ENCODE measurements at regions not wholly inside any gene's neighbourhood (a gene's known extent, or its start where the extent isn't known, plus 50 kb on each side); places are given as distances from the start of the nearest gene placed in this dataset.

DNA sequence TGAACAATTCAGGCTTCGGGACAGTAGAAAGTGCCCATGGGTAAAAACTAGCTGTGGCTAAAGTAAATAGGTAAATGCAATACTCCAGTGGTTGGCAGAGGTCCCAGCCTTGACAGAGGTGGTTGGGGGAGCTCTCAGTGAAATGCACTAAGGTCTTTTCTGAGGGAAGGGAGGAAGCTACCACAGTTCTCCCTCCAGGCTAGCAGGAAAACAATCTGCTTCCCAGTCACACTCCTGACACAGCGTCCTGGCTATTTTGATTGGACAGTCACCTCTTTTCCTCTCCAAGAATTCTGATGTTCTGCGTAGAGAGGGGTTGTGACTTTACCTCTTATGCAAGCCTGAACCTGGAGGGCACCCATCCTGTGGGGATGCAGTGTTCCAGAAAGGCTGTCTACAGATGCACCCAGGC is 128.7 kb downstream of the CYSLTR2 start:
- TF ChIP-seq, protein P1, sequence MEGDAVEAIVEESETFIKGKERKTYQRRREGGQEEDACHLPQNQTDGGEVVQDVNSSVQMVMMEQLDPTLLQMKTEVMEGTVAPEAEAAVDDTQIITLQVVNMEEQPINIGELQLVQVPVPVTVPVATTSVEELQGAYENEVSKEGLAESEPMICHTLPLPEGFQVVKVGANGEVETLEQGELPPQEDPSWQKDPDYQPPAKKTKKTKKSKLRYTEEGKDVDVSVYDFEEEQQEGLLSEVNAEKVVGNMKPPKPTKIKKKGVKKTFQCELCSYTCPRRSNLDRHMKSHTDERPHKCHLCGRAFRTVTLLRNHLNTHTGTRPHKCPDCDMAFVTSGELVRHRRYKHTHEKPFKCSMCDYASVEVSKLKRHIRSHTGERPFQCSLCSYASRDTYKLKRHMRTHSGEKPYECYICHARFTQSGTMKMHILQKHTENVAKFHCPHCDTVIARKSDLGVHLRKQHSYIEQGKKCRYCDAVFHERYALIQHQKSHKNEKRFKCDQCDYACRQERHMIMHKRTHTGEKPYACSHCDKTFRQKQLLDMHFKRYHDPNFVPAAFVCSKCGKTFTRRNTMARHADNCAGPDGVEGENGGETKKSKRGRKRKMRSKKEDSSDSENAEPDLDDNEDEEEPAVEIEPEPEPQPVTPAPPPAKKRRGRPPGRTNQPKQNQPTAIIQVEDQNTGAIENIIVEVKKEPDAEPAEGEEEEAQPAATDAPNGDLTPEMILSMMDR (IDR thresholded peaks at IDR 0.05): no peak
- TF ChIP-seq POLR2A (IDR thresholded peaks at IDR 0.05): no peak

Measured in vagina (tissue), 2 donors.